ENCODE measurements at regions not wholly inside any gene's neighbourhood (a gene's known extent, or its start where the extent isn't known, plus 50 kb on each side); places are given as distances from the start of the nearest gene placed in this dataset.

- no peak for TF ChIP-seq CTCF (IDR thresholded peaks at IDR 0.05)
- no peak for TF ChIP-seq POLR2AphosphoS5 (IDR thresholded peaks at IDR 0.05)
- TF ChIP-seq POLR2A (IDR thresholded peaks at IDR 0.05): no peak
Measured at GRCh38 chr15:21268436-21268940, 171.8 kb downstream of the POTEB3 start.
